Thyroid gland (tissue), 4 donors: ENCODE measurements at regions not wholly inside any gene's neighbourhood (a gene's known extent, or its start where the extent isn't known, plus 50 kb on each side); places are given as distances from the start of the nearest gene placed in this dataset.

ENCODE experiments used
- CTCF ChIP-seq, 6 experiments: fragments of 200-600 bp in 3 of 6; fragments of 450-650 bp in 3 of 6; sonication (generic) in 3 of 6; IDR thresholded peaks; one replicate each; pipeline ENCODE4 v1.5.1; 2016 to 2019; ENCODE audit warnings: antibody characterized with exemption in 6 of 6, mild to moderate bottlenecking in 2 of 6, inconsistent platforms in 1 of 6, moderate library complexity in 1 of 6
- POLR2A ChIP-seq, 2 donors: fragments of 450-650 bp; IDR thresholded peaks; one replicate each; pipeline ENCODE4 v1.6.1; 2017; ENCODE audit warnings: antibody characterized with exemption in 2 of 2, mild to moderate bottlenecking in 2 of 2, moderate library complexity in 1 of 2

DNA sequence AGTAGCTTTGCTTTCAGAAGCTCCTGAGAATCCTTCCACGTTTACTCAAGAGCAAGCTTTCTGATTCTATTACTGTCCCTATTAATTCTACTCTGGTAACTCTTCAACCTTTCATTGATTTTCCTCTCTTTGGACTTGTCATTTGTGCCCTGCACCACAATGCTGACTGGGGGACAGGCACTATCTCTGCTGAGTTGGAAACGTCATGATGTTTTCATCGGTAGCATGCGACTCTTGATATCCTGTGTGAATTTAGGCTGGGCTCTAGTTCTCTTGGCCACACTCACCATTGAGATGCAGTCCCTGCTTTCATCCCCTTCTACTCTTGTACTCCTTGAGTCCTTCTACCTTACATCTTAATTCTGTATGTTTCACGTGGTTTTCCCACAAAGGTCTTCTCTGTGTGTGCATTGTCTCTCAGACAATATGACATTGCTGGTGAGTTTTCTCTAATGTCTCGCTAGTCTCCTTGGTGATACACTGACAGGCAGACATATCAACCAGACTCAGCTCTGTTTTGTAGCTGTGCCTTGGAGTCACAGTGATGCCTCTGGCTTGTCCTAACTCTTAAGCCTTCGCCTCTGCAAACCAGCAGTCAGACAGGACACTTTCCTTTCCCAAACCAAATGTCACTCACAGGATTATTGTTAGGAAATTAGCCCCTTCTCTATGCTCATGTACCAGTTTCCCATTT lies 223.6 kb upstream of the ADGRL2 start:
- TF ChIP-seq CTCF (IDR thresholded peaks at IDR 0.05) (no peak), POLR2A (IDR thresholded peaks at IDR 0.05) (no peak)
